CD8-positive, alpha-beta memory T cell (primary cell): ENCODE measurements at regions not wholly inside any gene's neighbourhood (a gene's known extent, or its start where the extent isn't known, plus 50 kb on each side); places are given as distances from the start of the nearest gene placed in this dataset.

ENCODE experiments used
- CTCF ChIA-PET: fragments of 350-600 bp; sonication (Branson Sonifier 250); formaldehyde crosslinking; loops from one replicate; lab custom pipeline; 2021; ENCODE audit warnings: antibody characterized with exemption; lab: Charles Lee
- POLR2A ChIA-PET: fragments of 350-600 bp; sonication (Branson Sonifier 250); formaldehyde crosslinking; loops from one replicate; lab custom pipeline; 2021; ENCODE audit warnings: antibody characterized with exemption; lab: Charles Lee
- DNase-seq, 5 donors: peaks; one replicate each; pipeline versions ENCODE4 v3.0.0 to v3.0.0-alpha.2; 2020 to 2022; ENCODE audit warnings: mixed read lengths in 1 of 5
- H3K27ac ChIP-seq: one replicate; pipeline ENCODE4 v1.7.0; 2013; ENCODE audit warnings: low read depth, mild to moderate bottlenecking, low read length, moderate library complexity
- H3K27me3 ChIP-seq: 2 replicates; pipeline ENCODE4 v1.7.0; 2013; ENCODE audit warnings: low read length, mild to moderate bottlenecking; ENCODE audit not compliant: insufficient read depth, poor library complexity, severe bottlenecking
- H3K36me3 ChIP-seq: 2 replicates; pipeline ENCODE4 v1.7.0; 2013; ENCODE audit warnings: mild to moderate bottlenecking, low read length, moderate library complexity; ENCODE audit not compliant: insufficient read depth
- H3K4me1 ChIP-seq: 2 replicates; pipeline ENCODE4 v1.7.0; 2013; ENCODE audit warnings: mild to moderate bottlenecking, low read length, moderate library complexity; ENCODE audit not compliant: insufficient read depth
- H3K4me3 ChIP-seq: 2 replicates; pipeline ENCODE4 v1.7.0; 2013; ENCODE audit warnings: mild to moderate bottlenecking, low read length
- H3K9me3 ChIP-seq: 2 replicates; pipeline ENCODE4 v1.7.0; 2013; ENCODE audit warnings: mild to moderate bottlenecking, low read length
- H3K27ac Mint-ChIP-seq, 8 donors: one replicate each; pipeline ENCODE4 v1.8.0; 2020 to 2021; ENCODE audit warnings: mixed read lengths in 8 of 8, mild to moderate bottlenecking in 6 of 8, inconsistent platforms in 3 of 8, moderate library complexity in 3 of 8
- H3K27me3 Mint-ChIP-seq, 2 donors: one replicate each; pipeline ENCODE4 v1.8.0; 2020 to 2021; ENCODE audit warnings: mixed read lengths in 2 of 2, mild to moderate bottlenecking in 1 of 2, moderate library complexity in 1 of 2
- H3K36me3 Mint-ChIP-seq, 3 donors: one replicate each; pipeline ENCODE4 v1.8.0; 2020 to 2021; ENCODE audit warnings: mixed read lengths in 3 of 3, inconsistent platforms in 1 of 3, mild to moderate bottlenecking in 1 of 3
- H3K4me1 Mint-ChIP-seq, 3 donors: one replicate each; pipeline ENCODE4 v1.8.0; 2020 to 2021; ENCODE audit warnings: mixed read lengths in 3 of 3, inconsistent platforms in 1 of 3, mild to moderate bottlenecking in 1 of 3
- H3K4me3 Mint-ChIP-seq, 7 donors: one replicate each; pipeline ENCODE4 v1.8.0; 2020 to 2021; ENCODE audit warnings: mixed read lengths in 7 of 7, mild to moderate bottlenecking in 6 of 7, moderate library complexity in 4 of 7, inconsistent platforms in 2 of 7
- H3K9me3 Mint-ChIP-seq, 5 donors: one replicate each; pipeline ENCODE4 v1.8.0; 2020 to 2022; ENCODE audit warnings: mixed read lengths in 5 of 5, mild to moderate bottlenecking in 3 of 5, moderate library complexity in 2 of 5, inconsistent platforms in 1 of 5

- DNase-seq, result no peak
- H3K36me3 Mint-ChIP-seq, result no peaks in the 10 kb centered on the region
- no peaks in the 10 kb centered on the region for H3K9me3 ChIP-seq
- H3K27me3 ChIP-seq, result no peaks in the 10 kb centered on the region
- H3K36me3 ChIP-seq, result no peaks in the 10 kb centered on the region
- H3K4me1 ChIP-seq, result no peaks in the 10 kb centered on the region
- no peak overlapping the region for H3K27ac ChIP-seq
- no peak overlapping the region for H3K27ac Mint-ChIP-seq
- no peak overlapping the region for H3K4me3 Mint-ChIP-seq
- H3K4me1 Mint-ChIP-seq, result no peaks in the 10 kb centered on the region
- ChIA-PET POLR2A (no interaction called here), CTCF (no interaction called here)
- no peak overlapping the region for H3K4me3 ChIP-seq
- H3K9me3 Mint-ChIP-seq, result peaks cover 0 to 11% (median 0%) of the 10 kb centered on the region in 5 donors
- no peaks in the 10 kb centered on the region for H3K27me3 Mint-ChIP-seq
Observed at GRCh38 chr13:86201477-86201876, 402.3 kb upstream of the SLITRK6 start.

- ChIA-PET POLR2A (no interaction called here), CTCF (no interaction called here)
- Mint-ChIP-seq H3K4me3 (no peak overlapping the region), H3K4me1 (no peaks in the 10 kb centered on the region), H3K9me3 (peaks cover 1 to 23% (median 3%) of the 10 kb centered on the region in 5 donors), H3K36me3 (no peaks in the 10 kb centered on the region), H3K27ac (no peak overlapping the region), H3K27me3 (no peaks in the 10 kb centered on the region)
- H3K4me3 ChIP-seq, result no peak overlapping the region
- DNase-seq, result no peak
- H3K9me3 ChIP-seq, result no peaks in the 10 kb centered on the region
- H3K36me3 ChIP-seq, result no peaks in the 10 kb centered on the region
- H3K27me3 ChIP-seq, result no peaks in the 10 kb centered on the region
- H3K4me1 ChIP-seq, result no peaks in the 10 kb centered on the region
- H3K27ac ChIP-seq, result no peak overlapping the region
Observed at GRCh38 chr13:86193281-86193680, 394.1 kb upstream of the SLITRK6 start.

GRCh38 chr13:86188170-86188569 is 389.0 kb upstream of the SLITRK6 start:
- POLR2A ChIA-PET, result no interaction called here
- Mint-ChIP-seq H3K27ac (no peak overlapping the region), H3K4me1 (no peaks in the 10 kb centered on the region), H3K27me3 (no peaks in the 10 kb centered on the region), H3K9me3 (peaks cover 0 to 24% (median 6%) of the 10 kb centered on the region in 5 donors), H3K4me3 (no peak overlapping the region), H3K36me3 (no peaks in the 10 kb centered on the region)
- Histone ChIP-seq H3K36me3 (no peaks in the 10 kb centered on the region), H3K9me3 (no peaks in the 10 kb centered on the region), H3K27ac (no peak overlapping the region), H3K4me3 (no peak overlapping the region), H3K27me3 (no peaks in the 10 kb centered on the region), H3K4me1 (no peaks in the 10 kb centered on the region)
- no peak for DNase-seq
- CTCF ChIA-PET, result no interaction called here

- DNase-seq, result no peak
- H3K4me1 ChIP-seq, result no peaks in the 10 kb centered on the region
- Mint-ChIP-seq H3K4me3 (no peak overlapping the region), H3K36me3 (no peaks in the 10 kb centered on the region), H3K4me1 (no peaks in the 10 kb centered on the region), H3K27me3 (no peaks in the 10 kb centered on the region), H3K27ac (no peak overlapping the region), H3K9me3 (peaks cover 0 to 21% (median 7%) of the 10 kb centered on the region in 5 donors)
- no peaks in the 10 kb centered on the region for H3K36me3 ChIP-seq
- CTCF ChIA-PET, result no interaction called here
- H3K9me3 ChIP-seq, result no peaks in the 10 kb centered on the region
- H3K4me3 ChIP-seq, result no peak overlapping the region
- no peaks in the 10 kb centered on the region for H3K27me3 ChIP-seq
- H3K27ac ChIP-seq, result no peak overlapping the region
- POLR2A ChIA-PET, result no interaction called here
Observed at GRCh38 chr13:86185636-86186035, 386.4 kb upstream of the SLITRK6 start.

- H3K27ac ChIP-seq, result no peak overlapping the region
- POLR2A ChIA-PET, result no interaction called here
- H3K36me3 Mint-ChIP-seq, result no peaks in the 10 kb centered on the region
- no peaks in the 10 kb centered on the region for H3K27me3 Mint-ChIP-seq
- H3K4me1 ChIP-seq, result no peaks in the 10 kb centered on the region
- H3K27me3 ChIP-seq, result no peaks in the 10 kb centered on the region
- no peak overlapping the region for H3K4me3 ChIP-seq
- no peak overlapping the region for H3K4me3 Mint-ChIP-seq
- no peak for DNase-seq
- peaks cover 0 to 18% (median 7%) of the 10 kb centered on the region in 5 donors for H3K9me3 Mint-ChIP-seq
- H3K9me3 ChIP-seq, result no peaks in the 10 kb centered on the region
- H3K27ac Mint-ChIP-seq, result no peak overlapping the region
- CTCF ChIA-PET, result no interaction called here
- no peaks in the 10 kb centered on the region for H3K36me3 ChIP-seq
- H3K4me1 Mint-ChIP-seq, result no peaks in the 10 kb centered on the region
Observed at GRCh38 chr13:86185107-86185506, 385.9 kb upstream of the SLITRK6 start.

GRCh38 chr13:86174622-86175021 is 375.4 kb upstream of the SLITRK6 start:
- no peak overlapping the region for H3K4me3 ChIP-seq
- H3K27ac Mint-ChIP-seq, result no peak overlapping the region
- H3K9me3 Mint-ChIP-seq, result peaks cover 0 to 22% (median 5%) of the 10 kb centered on the region in 5 donors
- H3K36me3 ChIP-seq, result no peaks in the 10 kb centered on the region
- H3K27me3 ChIP-seq, result no peaks in the 10 kb centered on the region
- no peaks in the 10 kb centered on the region for H3K4me1 Mint-ChIP-seq
- H3K9me3 ChIP-seq, result no peaks in the 10 kb centered on the region
- H3K4me3 Mint-ChIP-seq, result no peak overlapping the region
- H3K27me3 Mint-ChIP-seq, result no peaks in the 10 kb centered on the region
- ChIA-PET POLR2A (no interaction called here), CTCF (no interaction called here)
- no peaks in the 10 kb centered on the region for H3K4me1 ChIP-seq
- H3K27ac ChIP-seq, result no peak overlapping the region
- peaks cover 0 to 4% (median 0%) of the 10 kb centered on the region in 3 donors for H3K36me3 Mint-ChIP-seq
- DNase-seq, result no peak

GRCh38 chr13:86172961-86173360 is 373.7 kb upstream of the SLITRK6 start:
- POLR2A ChIA-PET, result no interaction called here
- CTCF ChIA-PET, result no interaction called here
- DNase-seq, result no peak
- Mint-ChIP-seq H3K27me3 (no peaks in the 10 kb centered on the region), H3K36me3 (peaks cover 0 to 4% (median 0%) of the 10 kb centered on the region in 3 donors), H3K27ac (no peak overlapping the region), H3K9me3 (peaks cover 0 to 10% (median 6%) of the 10 kb centered on the region in 5 donors), H3K4me3 (no peak overlapping the region), H3K4me1 (no peaks in the 10 kb centered on the region)
- Histone ChIP-seq H3K4me3 (no peak overlapping the region), H3K9me3 (no peaks in the 10 kb centered on the region), H3K4me1 (no peaks in the 10 kb centered on the region), H3K27me3 (no peaks in the 10 kb centered on the region), H3K36me3 (no peaks in the 10 kb centered on the region), H3K27ac (no peak overlapping the region)

- Histone ChIP-seq H3K4me1 (no peaks in the 10 kb centered on the region), H3K27me3 (no peaks in the 10 kb centered on the region), H3K36me3 (no peaks in the 10 kb centered on the region), H3K9me3 (no peaks in the 10 kb centered on the region), H3K27ac (no peak overlapping the region), H3K4me3 (no peak overlapping the region)
- Mint-ChIP-seq H3K27me3 (no peaks in the 10 kb centered on the region), H3K4me3 (no peak overlapping the region), H3K27ac (no peak overlapping the region), H3K4me1 (no peaks in the 10 kb centered on the region), H3K9me3 (peaks cover 0 to 27% (median 0%) of the 10 kb centered on the region in 5 donors), H3K36me3 (no peaks in the 10 kb centered on the region)
- CTCF ChIA-PET, result interaction anchor here (0.6 kb wide), 1 partner anchor 465 kb away, joined by 3 read pairs; no protein-coding TSS in a partner anchor
- DNase-seq, result no peak
- POLR2A ChIA-PET, result no interaction called here
Observed at GRCh38 chr13:86161257-86161656, 362.0 kb upstream of the SLITRK6 start.

GRCh38 chr13:86155756-86156155 is 356.5 kb upstream of the SLITRK6 start:
- no peak for DNase-seq
- no peaks in the 10 kb centered on the region for H3K27me3 ChIP-seq
- H3K4me1 Mint-ChIP-seq, result no peaks in the 10 kb centered on the region
- H3K27ac Mint-ChIP-seq, result no peak overlapping the region
- H3K27me3 Mint-ChIP-seq, result no peaks in the 10 kb centered on the region
- POLR2A ChIA-PET, result no interaction called here
- CTCF ChIA-PET, result no interaction called here
- no peaks in the 10 kb centered on the region for H3K9me3 ChIP-seq
- H3K9me3 Mint-ChIP-seq, result peaks cover 2 to 16% (median 2%) of the 10 kb centered on the region in 5 donors
- H3K27ac ChIP-seq, result no peak overlapping the region
- no peak overlapping the region for H3K4me3 ChIP-seq
- H3K36me3 Mint-ChIP-seq, result no peaks in the 10 kb centered on the region
- no peak overlapping the region for H3K4me3 Mint-ChIP-seq
- no peaks in the 10 kb centered on the region for H3K4me1 ChIP-seq
- H3K36me3 ChIP-seq, result no peaks in the 10 kb centered on the region
